ENCODE measurements at regions not wholly inside any gene's neighbourhood (a gene's known extent, or its start where the extent isn't known, plus 50 kb on each side); places are given as distances from the start of the nearest gene placed in this dataset.

GRCh38 chr18:56469582-56469981, 168.8 kb downstream of the TXNL1 start:
- DNase-seq (ENCODE audit: low spot score) = no peak
- in situ Hi-C loops (cut with MboI; ENCODE audit: low pct_unique_long_range_greater_than_20kb, low sequenced_read_pairs, unreplicated experiment) = no loop called here
- TF ChIP-seq CTCF (IDR thresholded peaks at IDR 0.05; ENCODE audit: extremely low read depth, insufficient read depth, missing control alignments) = no peak

- no peak for TF ChIP-seq CTCF (IDR thresholded peaks at IDR 0.05; ENCODE audit: extremely low read depth, insufficient read depth, missing control alignments)
- in situ Hi-C loops (cut with MboI; ENCODE audit: low pct_unique_long_range_greater_than_20kb, low sequenced_read_pairs, unreplicated experiment) = no loop called here
- no peak for DNase-seq (ENCODE audit: low spot score)
These were observed 170.0 kb downstream of the TXNL1 start for GRCh38 chr18:56468396-56468795.

GRCh38 chr18:56462276-56462675, 176.1 kb downstream of the TXNL1 start:
- in situ Hi-C loops (cut with MboI; ENCODE audit: low pct_unique_long_range_greater_than_20kb, low sequenced_read_pairs, unreplicated experiment) = no loop called here
- TF ChIP-seq CTCF (IDR thresholded peaks at IDR 0.05; ENCODE audit: extremely low read depth, insufficient read depth, missing control alignments) = no peak
- no peak for DNase-seq (ENCODE audit: low spot score)

- in situ Hi-C loops (cut with MboI; ENCODE audit: low pct_unique_long_range_greater_than_20kb, low sequenced_read_pairs, unreplicated experiment) = no loop called here
- no peak for TF ChIP-seq CTCF (IDR thresholded peaks at IDR 0.05; ENCODE audit: extremely low read depth, insufficient read depth, missing control alignments)
- no peak for DNase-seq (ENCODE audit: low spot score)
These were observed 177.2 kb downstream of the TXNL1 start for GRCh38 chr18:56461151-56461550.

- TF ChIP-seq CTCF (IDR thresholded peaks at IDR 0.05; ENCODE audit: extremely low read depth, insufficient read depth, missing control alignments) = no peak
- in situ Hi-C loops (cut with MboI; ENCODE audit: low pct_unique_long_range_greater_than_20kb, low sequenced_read_pairs, unreplicated experiment) = no loop called here
- no peak for DNase-seq (ENCODE audit: low spot score)
These were observed 177.8 kb downstream of the TXNL1 start for GRCh38 chr18:56460581-56460980.

- no peak for TF ChIP-seq CTCF (IDR thresholded peaks at IDR 0.05; ENCODE audit: extremely low read depth, insufficient read depth, missing control alignments)
- no peak for DNase-seq (ENCODE audit: low spot score)
- in situ Hi-C loops (cut with MboI; ENCODE audit: low pct_unique_long_range_greater_than_20kb, low sequenced_read_pairs, unreplicated experiment) = no loop called here
These were observed 179.4 kb downstream of the TXNL1 start for GRCh38 chr18:56458770-56459712.
